Dermis blood vessel endothelial cell (primary cell): ENCODE measurements at regions not wholly inside any gene's neighbourhood (a gene's known extent, or its start where the extent isn't known, plus 50 kb on each side); places are given as distances from the start of the nearest gene placed in this dataset.
A peak's percentile ranks its signal among the peaks of the same experiment; 100 is the strongest.
"Not testable (repeated sequence)": the region's sequence is repeated elsewhere in the genome, so short reads cannot be mapped to it uniquely, and the experiment has no call there.

ENCODE experiments used
- DNase-seq: peaks from one replicate; pipeline ENCODE4 v3.0.0; 2010

GRCh38 chr5:53219610-53220009 is 110.1 kb upstream of the MOCS2 start:
- no peak for DNase-seq

- DNase-seq, result no peak
Measured at GRCh38 chr5:53233645-53234405, 124.3 kb upstream of the MOCS2 start.

GRCh38 chr5:53236683-53237082 is 127.1 kb upstream of the MOCS2 start:
- DNase-seq, result no peak

- no peak for DNase-seq
Measured at GRCh38 chr5:53237876-53238275, 128.3 kb upstream of the MOCS2 start.

- DNase-seq, result no peak
Measured at GRCh38 chr5:53239301-53239990, 129.9 kb upstream of the MOCS2 start.

- no peak for DNase-seq
Measured at GRCh38 chr5:53240661-53241060, 131.1 kb upstream of the MOCS2 start.

GRCh38 chr5:53241572-53241971 is 132.0 kb upstream of the MOCS2 start:
- DNase-seq, result no peak

- DNase-seq, result no peak
Measured at GRCh38 chr5:53243403-53243802, 133.8 kb upstream of the MOCS2 start.

GRCh38 chr5:53246042-53246836 is 136.7 kb upstream of the MOCS2 start:
- no peak for DNase-seq

- DNase-seq, result peak; percentile 66
Measured at GRCh38 chr5:53249529-53250200, 140.1 kb upstream of the MOCS2 start.

- no peak for DNase-seq
Measured at GRCh38 chr5:53250201-53250550, 140.6 kb upstream of the MOCS2 start.

GRCh38 chr5:53253421-53253871 is 143.9 kb upstream of the MOCS2 start:
- no peak for DNase-seq

GRCh38 chr5:53256746-53257145 is 147.2 kb upstream of the MOCS2 start:
- no peak for DNase-seq

- no peak for DNase-seq
Measured at GRCh38 chr5:53257806-53258373, 148.3 kb upstream of the MOCS2 start.

GRCh38 chr5:53259176-53259575 is 149.6 kb upstream of the MOCS2 start:
- no peak for DNase-seq

GRCh38 chr5:53260446-53260845 is 150.9 kb upstream of the MOCS2 start:
- no peak for DNase-seq

- no peak for DNase-seq
Measured at GRCh38 chr5:53261245-53261644, 151.7 kb upstream of the MOCS2 start.

GRCh38 chr5:53262348-53262970 is 152.9 kb upstream of the MOCS2 start:
- peak; percentile 79 for DNase-seq

GRCh38 chr5:53263151-53263550 is 153.6 kb upstream of the MOCS2 start:
- DNase-seq, result no peak

- DNase-seq, result no peak
Measured at GRCh38 chr5:53265043-53265442, 155.5 kb upstream of the MOCS2 start.

GRCh38 chr5:53268241-53268640 is 158.7 kb upstream of the MOCS2 start:
- not testable (repeated sequence) for DNase-seq

- no peak for DNase-seq
Measured at GRCh38 chr5:53275666-53276065, 166.1 kb upstream of the MOCS2 start.
